ENCODE measurements at regions not wholly inside any gene's neighbourhood (a gene's known extent, or its start where the extent isn't known, plus 50 kb on each side); places are given as distances from the start of the nearest gene placed in this dataset.
A peak's percentile ranks its signal among the peaks of the same experiment; 100 is the strongest.

- TF ChIP-seq POLR2AphosphoS5 (IDR thresholded peaks at IDR 0.05; ENCODE audit: low read depth, low read length) (no peak), PAX5 (IDR thresholded peaks at IDR 0.05; ENCODE audit: insufficient read depth, low read length, severe bottlenecking) (no peak), SPI1 (IDR thresholded peaks at IDR 0.05; ENCODE audit: low read depth, low read length) (no peak), POU2F2 (IDR thresholded peaks at IDR 0.05; ENCODE audit: low read depth, low read length) (no peak)
- DNase-seq (ENCODE audit: insufficient read length, low spot score) = no peak
- FAIRE-seq = no peak
These were observed 294.5 kb downstream of the RRAGC start for GRCh38 chr1:38565020-38565491.

DNA sequence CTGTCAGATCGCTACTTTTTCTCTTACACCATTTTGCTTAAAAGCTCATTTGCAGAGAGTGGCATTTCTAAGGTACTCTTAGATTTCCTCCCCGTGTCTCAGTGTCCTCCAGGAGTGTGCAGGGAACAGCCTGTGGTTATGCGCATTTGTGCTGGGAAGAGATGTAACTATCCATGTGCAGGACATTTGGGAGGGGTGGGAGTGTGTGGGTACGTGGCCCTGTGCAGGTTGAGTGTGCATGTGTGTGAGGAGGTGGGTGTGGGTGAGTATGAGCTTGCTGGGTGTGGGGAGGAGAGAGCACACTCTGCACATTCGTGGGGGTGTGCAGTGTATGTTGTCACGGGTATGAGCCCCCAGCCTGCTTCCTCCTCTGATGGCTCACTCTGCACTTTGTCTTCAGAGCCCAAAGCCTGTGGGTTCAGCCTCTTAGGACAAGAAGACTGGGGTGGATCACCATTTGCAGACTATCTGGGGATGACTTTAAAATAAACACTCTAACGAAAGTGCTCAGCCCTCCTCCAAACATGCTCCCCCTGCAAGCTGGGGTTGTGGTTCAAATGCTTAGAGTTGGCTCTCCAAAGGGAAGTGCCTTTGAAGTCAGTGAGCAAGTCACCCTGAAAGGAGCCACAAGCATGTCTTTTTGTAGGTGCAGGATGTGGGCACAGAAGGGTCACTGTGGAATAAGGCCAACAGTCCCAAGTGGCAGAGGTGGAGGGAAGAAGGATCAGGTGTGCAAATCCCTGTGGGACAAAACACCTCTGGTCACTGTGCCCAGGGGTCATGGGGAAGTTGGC is 295.4 kb downstream of the RRAGC start:
- no peak for DNase-seq (ENCODE audit: insufficient read length, low spot score)
- peak; percentile 78 for FAIRE-seq
- no peak for TF ChIP-seq SPI1 (IDR thresholded peaks at IDR 0.05; ENCODE audit: low read depth, low read length)
- no peak for TF ChIP-seq POLR2A (IDR thresholded peaks at IDR 0.05; ENCODE audit: low read depth, low read length)
- TF ChIP-seq PAX5 (IDR thresholded peaks at IDR 0.05; ENCODE audit: insufficient read depth, low read length, severe bottlenecking) = no peak
- no peak for TF ChIP-seq POLR2AphosphoS5 (IDR thresholded peaks at IDR 0.05; ENCODE audit: low read depth, low read length)
- no peak for TF ChIP-seq POU2F2 (IDR thresholded peaks at IDR 0.05; ENCODE audit: low read depth, low read length)
- TF ChIP-seq TAF1 (IDR thresholded peaks at IDR 0.05; ENCODE audit: low read depth, low read length) = no peak

DNA sequence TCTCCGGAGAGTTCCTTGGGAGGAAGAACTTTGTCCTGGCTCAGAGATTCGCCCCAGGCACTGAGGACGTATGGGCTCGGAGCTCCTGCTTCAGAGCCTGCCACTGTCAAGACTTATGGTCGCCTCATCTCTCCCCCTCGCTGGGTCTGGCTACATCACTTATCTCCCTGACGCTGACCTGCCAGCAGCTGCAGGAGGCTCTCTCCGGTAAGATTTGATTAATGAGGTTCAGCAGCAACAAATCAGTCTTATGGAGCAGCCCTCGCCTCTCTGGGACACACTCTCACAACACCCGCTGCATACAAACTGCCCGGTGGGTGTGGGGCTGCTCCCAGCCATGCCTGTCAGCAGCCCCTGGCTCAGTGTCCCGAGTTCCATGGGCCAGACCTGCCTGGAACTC is 297.8 kb downstream of the RRAGC start:
- DNase-seq (ENCODE audit: insufficient read length, low spot score) (no peak), FAIRE-seq (no peak)
- no peak for TF ChIP-seq POLR2AphosphoS5 (IDR thresholded peaks at IDR 0.05; ENCODE audit: low read depth, low read length)
- TF ChIP-seq PAX5 (IDR thresholded peaks at IDR 0.05; ENCODE audit: insufficient read depth, low read length, severe bottlenecking) = no peak
- TF ChIP-seq SPI1 (IDR thresholded peaks at IDR 0.05; ENCODE audit: low read depth, low read length) = no peak
- no peak for TF ChIP-seq POU2F2 (IDR thresholded peaks at IDR 0.05; ENCODE audit: low read depth, low read length)

DNA sequence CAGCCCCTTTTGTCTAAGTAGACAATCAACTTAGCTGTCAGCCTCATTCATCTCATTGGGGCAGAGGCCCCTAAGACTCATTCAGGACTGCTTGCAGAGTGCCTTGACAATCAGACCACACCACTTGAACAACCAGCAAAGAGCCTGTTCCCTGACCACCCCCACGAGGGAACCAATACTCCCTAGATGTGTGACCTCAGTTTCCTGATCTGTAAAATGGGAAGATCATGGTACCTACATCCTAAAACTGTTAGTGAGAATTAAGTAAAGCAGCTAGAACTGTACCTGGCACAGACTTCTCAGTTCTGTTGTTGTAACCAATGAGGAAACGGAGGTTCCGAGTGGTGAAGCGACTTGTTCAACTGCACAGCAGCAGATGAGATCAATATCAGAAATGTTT is 298.5 kb downstream of the RRAGC start:
- TF ChIP-seq POU2F2 (IDR thresholded peaks at IDR 0.05; ENCODE audit: low read depth, low read length) = no peak
- no peak for TF ChIP-seq PAX5 (IDR thresholded peaks at IDR 0.05; ENCODE audit: insufficient read depth, low read length, severe bottlenecking)
- no peak for TF ChIP-seq POLR2AphosphoS5 (IDR thresholded peaks at IDR 0.05; ENCODE audit: low read depth, low read length)
- peak; percentile 82 for FAIRE-seq

DNA sequence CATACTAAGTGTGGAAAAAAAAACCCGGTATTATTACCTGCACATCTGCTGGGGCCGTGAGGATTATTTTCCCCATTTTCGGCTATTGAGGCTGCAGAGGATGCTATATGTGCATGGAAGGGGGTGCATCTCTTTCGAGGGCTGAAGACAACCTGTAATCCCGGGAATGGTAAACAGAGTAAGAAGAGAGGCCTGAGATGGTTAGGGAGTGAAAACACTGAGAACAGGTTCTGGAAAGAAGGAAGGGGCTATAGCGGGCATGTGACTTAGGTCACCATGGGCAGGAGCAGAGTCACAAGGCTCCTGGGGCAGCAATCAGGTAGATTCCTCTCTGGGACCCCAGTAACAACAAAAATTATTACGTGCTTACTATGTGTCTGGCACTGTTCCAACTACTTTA is 299.1 kb downstream of the RRAGC start:
- no peak for TF ChIP-seq SPI1 (IDR thresholded peaks at IDR 0.05; ENCODE audit: low read depth, low read length)
- no peak for TF ChIP-seq POU2F2 (IDR thresholded peaks at IDR 0.05; ENCODE audit: low read depth, low read length)
- TF ChIP-seq TAF1 (IDR thresholded peaks at IDR 0.05; ENCODE audit: low read depth, low read length) = no peak
- TF ChIP-seq POLR2AphosphoS5 (IDR thresholded peaks at IDR 0.05; ENCODE audit: low read depth, low read length) = no peak
- no peak for TF ChIP-seq POLR2A (IDR thresholded peaks at IDR 0.05; ENCODE audit: low read depth, low read length)
- TF ChIP-seq PAX5 (IDR thresholded peaks at IDR 0.05; ENCODE audit: insufficient read depth, low read length, severe bottlenecking) = no peak
- FAIRE-seq (no peak), DNase-seq (ENCODE audit: insufficient read length, low spot score) (no peak)

More for the DNA sequence above, 298.5 kb downstream of the RRAGC start:
- DNase-seq (ENCODE audit: insufficient read length, low spot score) = no peak

DNA sequence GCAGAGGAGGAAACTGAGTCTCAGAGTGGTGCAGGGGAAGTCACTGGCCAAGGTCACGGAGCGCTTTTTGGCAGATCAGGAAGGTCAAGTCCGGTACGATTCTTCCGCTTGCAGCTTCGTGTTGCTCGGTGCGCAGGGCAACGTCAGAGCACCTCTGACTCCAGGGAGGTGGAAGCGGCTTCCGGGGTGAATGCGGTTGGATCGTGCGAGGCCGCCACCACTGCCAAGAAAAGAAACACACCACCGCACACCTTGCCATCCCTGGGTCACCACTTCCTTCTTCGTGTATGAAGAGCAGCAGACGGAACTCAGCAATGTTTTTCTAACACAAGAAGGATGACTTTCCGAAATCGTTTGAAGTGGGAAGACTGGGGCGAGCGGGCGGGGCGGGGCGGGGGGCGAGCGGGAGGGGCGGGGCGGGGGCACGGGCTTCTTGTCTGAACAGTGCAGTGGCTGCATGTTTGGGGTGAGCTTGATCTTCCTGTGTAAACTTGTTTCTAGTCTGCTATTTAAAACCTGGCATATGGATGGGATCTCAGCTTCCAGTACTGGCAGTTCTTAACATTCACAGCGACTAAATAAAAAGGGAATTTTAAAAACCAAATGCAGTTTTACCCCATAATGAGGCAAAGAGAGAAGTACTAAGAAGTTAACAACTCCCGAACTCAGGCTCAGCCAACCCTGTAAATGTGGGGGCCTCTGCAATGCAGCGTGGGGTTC is 300.0 kb downstream of the RRAGC start:
- TF ChIP-seq SPI1 (IDR thresholded peaks at IDR 0.05; ENCODE audit: low read depth, low read length) (peak; percentile 87), POLR2AphosphoS5 (IDR thresholded peaks at IDR 0.05; ENCODE audit: low read depth, low read length) (no peak)
- FAIRE-seq (peak; percentile 98), DNase-seq (ENCODE audit: insufficient read length, low spot score) (peak; percentile 70)

- FAIRE-seq (no peak), DNase-seq (ENCODE audit: insufficient read length, low spot score) (no peak)
- TF ChIP-seq POU2F2 (IDR thresholded peaks at IDR 0.05; ENCODE audit: low read depth, low read length) (no peak), SPI1 (IDR thresholded peaks at IDR 0.05; ENCODE audit: low read depth, low read length) (peak; percentile 84)
These were observed 300.8 kb downstream of the RRAGC start for GRCh38 chr1:38558500-38559445.

DNA sequence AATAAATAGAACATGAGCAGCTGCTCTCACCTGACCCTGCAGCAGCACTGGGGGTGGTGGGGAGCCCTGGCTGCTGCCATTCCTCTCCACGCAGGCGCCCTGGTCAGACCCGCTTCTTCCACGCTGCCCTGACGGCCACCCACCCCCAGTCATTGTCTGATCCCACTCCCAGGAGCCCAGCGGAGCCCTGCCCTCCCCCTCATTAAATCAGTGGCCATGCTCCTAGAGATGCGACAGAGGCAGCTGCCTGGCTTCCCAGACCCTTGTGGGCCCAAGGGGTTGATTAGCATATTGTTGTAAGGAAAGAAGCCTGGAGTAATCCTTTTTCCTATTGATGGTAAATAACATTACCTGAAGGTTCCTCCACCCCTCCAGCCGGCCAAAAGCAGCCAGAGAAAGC is 301.5 kb downstream of the RRAGC start:
- DNase-seq (ENCODE audit: insufficient read length, low spot score) (no peak), FAIRE-seq (no peak)
- no peak for TF ChIP-seq POU2F2 (IDR thresholded peaks at IDR 0.05; ENCODE audit: low read depth, low read length)
- TF ChIP-seq TAF1 (IDR thresholded peaks at IDR 0.05; ENCODE audit: low read depth, low read length) = no peak
- no peak for TF ChIP-seq SPI1 (IDR thresholded peaks at IDR 0.05; ENCODE audit: low read depth, low read length)
- no peak for TF ChIP-seq PAX5 (IDR thresholded peaks at IDR 0.05; ENCODE audit: insufficient read depth, low read length, severe bottlenecking)
- no peak for TF ChIP-seq POLR2AphosphoS5 (IDR thresholded peaks at IDR 0.05; ENCODE audit: low read depth, low read length)
- no peak for TF ChIP-seq POLR2A (IDR thresholded peaks at IDR 0.05; ENCODE audit: low read depth, low read length)

GRCh38 chr1:38555594-38555993 is 304.0 kb downstream of the RRAGC start:
- TF ChIP-seq POLR2A (IDR thresholded peaks at IDR 0.05; ENCODE audit: low read depth, low read length) (no peak), POLR2AphosphoS5 (IDR thresholded peaks at IDR 0.05; ENCODE audit: low read depth, low read length) (no peak), POU2F2 (IDR thresholded peaks at IDR 0.05; ENCODE audit: low read depth, low read length) (no peak), TAF1 (IDR thresholded peaks at IDR 0.05; ENCODE audit: low read depth, low read length) (no peak), SPI1 (IDR thresholded peaks at IDR 0.05; ENCODE audit: low read depth, low read length) (no peak), PAX5 (IDR thresholded peaks at IDR 0.05; ENCODE audit: insufficient read depth, low read length, severe bottlenecking) (no peak)
- DNase-seq (ENCODE audit: insufficient read length, low spot score) = no peak
- FAIRE-seq = peak; percentile 57

All from GM12891 (cell line).